T-helper 2 cell (primary cell): ENCODE measurements at regions not wholly inside any gene's neighbourhood (a gene's known extent, or its start where the extent isn't known, plus 50 kb on each side); places are given as distances from the start of the nearest gene placed in this dataset.
"Not testable (repeated sequence)": the region's sequence is repeated elsewhere in the genome, so short reads cannot be mapped to it uniquely, and the experiment has no call there.

ENCODE experiments used
- DNase-seq, 5 experiments: peaks; one replicate each; pipeline versions ENCODE4 v3.0.0 to v3.0.0-alpha.2; 2012 to 2022

DNA sequence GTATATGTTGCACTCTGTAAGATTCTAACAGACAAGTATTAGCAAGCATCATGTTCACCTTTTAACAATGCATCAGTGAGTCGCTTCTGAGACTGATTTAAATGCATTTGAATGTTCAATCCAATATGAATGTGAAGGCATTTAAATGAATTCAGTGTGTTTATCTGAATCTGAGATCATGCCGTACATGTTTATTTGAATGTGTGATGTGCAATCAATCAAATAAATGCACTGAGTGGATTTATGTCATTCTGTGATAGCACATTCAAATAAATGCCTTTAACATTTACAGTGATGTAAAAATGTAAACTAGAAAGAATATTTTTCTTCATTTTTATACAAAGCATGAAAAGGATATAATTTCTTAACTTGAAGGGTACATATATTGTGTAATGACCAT lies 1063.5 kb upstream of the NUDT12 start:
- no peak for DNase-seq

DNA sequence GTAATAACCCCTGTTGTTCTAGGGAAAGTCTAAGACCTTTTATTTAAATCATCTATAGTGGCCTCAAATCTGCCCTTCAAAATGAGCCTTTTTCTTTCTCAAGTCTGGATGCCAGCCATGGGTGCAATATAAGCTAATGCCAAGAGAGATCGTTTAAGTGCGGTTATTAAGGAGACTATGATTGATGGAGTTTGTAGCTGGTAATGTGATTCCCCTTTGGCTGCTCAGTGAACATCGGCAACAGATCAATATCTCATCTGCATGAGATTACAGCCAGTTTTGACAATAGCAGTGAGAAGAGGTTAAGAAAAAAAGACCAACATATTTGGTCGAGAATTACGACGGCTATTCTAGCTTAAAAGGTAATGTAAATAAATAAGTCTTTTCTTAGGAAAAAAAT lies 1049.4 kb upstream of the NUDT12 start:
- peak in 1 of 5 experiments; percentile 50 for DNase-seq

DNA sequence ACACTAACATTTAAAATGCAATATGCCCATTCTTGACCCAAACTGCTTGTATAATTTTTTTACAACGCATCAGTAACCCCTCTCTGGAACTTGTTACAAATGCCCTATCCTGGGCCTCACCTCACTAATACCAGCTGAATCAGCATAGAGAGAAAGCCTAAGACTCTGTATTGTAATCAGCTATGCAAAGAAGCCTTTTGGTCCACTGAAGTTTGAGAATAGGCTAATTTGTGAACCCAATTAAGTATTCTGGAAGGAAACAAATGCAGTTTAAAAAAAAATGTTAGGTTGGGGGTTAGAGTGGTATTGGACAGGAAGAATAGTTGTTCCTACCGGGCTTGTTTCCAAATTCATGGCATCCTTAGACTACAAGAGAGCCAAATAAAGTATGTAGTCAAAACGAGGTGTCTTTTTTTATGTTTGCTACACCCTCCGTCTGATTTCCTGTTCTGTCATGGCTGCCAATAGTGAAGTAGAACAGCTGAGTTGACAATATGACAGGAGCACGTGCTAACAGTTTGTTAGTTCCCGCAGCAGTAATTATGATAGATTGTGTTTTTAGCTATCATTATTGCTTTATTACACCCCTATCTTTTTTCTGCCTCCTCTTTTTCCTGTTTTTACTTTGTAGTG lies 1048.7 kb upstream of the NUDT12 start:
- DNase-seq, result no peak

DNA sequence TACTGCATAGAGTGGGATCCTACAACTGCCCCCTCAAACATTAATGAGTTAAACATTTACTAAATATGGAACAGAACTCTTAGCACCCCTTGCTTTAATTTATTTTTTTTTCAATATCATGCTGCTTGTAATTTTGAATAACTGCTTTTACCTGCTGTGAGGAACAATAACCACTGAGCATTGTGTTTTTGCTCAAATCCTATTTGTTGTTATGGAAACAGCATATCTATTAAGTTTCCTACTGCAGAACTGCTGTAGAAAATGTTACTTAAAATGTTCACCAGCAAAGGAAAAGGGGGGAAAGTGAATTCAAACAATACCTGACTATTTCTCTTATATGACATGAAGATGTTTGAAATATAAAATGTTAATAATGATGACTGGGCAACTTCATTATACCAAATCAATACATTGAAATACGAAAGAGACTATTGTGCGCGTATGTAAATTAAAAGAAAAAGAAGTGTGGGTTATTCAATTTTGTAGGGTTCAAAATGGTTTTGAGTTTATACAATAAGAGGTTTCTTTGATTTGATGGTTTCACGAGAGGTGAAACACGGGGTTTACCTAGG lies 1043.8 kb upstream of the NUDT12 start:
- DNase-seq, result no peak

DNA sequence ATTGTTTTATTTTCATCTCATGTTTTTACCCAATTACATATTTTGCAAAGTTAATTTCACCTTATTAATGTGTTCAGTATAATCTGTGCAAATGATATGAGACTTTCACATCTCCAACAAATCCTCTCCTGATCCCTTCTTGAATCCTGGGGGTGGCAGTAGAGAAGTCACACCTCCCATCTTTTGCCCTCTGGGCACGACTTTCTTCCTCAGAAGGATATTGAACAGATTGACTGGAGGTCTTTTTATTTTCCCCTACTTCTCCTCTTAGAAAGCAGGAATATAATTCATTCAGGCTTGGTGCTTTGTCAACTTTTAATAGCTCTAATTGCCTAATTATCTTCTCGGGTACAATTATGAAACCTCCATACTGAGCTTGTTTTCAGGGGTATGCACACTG lies 1037.1 kb upstream of the NUDT12 start:
- DNase-seq, result no peak

DNA sequence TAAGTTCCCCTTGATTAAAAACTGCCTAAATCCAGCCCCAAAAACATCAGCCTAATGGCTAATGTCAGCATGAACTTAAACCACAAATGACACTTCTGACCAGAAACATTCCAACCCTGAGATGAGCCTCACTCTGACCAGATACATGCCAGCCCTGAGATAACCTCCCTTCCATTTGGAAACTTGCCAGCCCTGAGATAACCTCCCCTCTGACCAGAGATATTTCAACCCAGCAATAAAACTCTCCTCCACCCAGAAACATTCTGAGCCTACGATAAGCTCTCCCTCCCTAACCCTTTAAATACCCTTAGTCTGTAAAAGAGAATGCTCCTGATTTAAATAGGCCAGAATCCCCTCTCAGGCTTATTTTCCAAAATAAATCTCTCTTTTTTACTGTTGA lies 1035.7 kb upstream of the NUDT12 start:
- DNase-seq, result no peak

DNA sequence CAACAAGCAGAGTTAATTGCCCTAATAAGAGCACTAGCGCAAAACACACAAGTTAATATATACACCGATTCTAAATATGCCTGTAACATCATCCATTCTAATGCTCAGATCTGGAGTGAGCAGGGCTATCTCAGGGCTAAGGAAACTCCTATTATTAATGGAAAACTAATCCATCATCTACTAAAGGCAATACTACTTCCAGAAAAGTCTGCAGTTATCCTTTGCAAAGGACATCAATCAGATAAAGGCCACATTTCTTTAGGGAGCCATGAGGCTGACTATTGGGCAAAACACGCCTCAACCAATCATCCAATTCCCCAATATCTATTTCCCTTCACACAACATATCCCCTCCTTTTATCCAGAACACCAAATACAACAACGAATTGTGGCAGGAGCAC lies 1032.3 kb upstream of the NUDT12 start:
- DNase-seq, result no peak

DNA sequence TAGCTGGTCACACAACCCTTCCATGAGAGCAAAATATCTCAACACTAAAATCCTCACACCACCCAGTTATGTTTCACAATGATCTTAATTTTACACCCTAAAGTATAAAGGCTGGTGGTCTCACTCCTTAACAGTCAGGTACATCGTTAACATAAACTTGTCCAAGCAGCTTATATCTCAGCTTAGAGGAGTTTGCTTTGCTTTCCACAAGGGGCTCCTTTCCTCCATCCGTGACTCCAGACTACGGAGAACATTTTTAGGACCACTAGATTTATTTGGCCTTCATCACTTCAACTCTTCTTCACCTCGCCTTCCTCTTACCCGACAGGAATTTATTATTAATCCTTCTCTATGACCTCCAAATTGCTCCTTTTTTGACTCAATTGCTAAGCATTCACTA lies 1014.1 kb upstream of the NUDT12 start:
- DNase-seq, result no peak

DNA sequence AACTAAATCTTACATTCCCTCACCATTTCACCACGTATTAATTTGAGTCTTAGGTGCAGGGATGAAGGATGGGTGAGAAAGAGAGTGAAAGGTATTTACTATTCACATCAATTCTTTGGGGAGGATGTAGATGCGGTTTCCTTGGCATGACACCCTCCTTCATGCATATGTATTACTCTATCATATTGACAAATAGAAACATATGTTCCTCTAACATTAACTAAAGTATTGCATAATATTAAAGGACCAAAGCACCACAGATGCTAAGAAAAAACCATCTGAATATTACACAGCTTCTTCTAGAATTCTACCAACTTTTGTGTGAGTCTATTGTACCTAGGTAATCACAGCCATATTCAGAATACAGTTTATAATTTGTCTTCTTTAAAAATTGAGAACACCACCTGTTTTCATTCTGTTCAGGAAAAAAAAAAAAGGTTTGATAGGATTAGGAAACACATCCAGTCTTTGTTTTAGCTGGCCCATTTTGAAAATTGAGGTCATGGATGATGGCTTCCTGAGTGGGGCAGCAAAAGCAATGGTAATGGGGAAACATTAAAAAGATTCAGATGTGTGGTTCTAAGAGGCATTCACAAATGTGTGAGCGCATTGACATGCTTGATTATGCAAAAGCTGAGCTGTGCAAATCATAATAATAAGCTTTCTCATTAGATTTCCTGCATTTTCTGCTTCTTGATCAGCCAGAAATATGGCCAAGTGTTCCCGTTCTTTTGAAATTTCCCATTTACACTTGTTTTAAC lies 1011.5 kb upstream of the NUDT12 start:
- DNase-seq, result no peak

DNA sequence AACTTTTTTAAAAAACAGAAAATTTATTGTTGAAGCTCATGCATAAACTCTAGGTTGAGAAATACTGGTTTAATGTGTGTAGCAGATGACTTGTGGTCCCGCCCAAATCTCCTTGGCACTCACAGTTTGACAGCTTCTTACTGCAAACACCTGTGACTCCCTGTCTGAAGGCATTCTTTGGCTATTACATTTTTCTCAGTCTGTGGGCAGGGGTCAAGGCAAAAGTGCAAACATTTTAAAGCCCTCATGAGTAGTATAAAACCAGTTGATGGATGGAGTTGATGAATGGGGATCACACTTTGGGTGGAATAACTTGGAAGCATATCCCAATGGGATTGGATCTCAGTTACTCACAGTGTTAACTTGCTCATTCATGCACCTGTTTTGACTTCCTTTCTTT lies 1007.0 kb upstream of the NUDT12 start:
- DNase-seq, result no peak

DNA sequence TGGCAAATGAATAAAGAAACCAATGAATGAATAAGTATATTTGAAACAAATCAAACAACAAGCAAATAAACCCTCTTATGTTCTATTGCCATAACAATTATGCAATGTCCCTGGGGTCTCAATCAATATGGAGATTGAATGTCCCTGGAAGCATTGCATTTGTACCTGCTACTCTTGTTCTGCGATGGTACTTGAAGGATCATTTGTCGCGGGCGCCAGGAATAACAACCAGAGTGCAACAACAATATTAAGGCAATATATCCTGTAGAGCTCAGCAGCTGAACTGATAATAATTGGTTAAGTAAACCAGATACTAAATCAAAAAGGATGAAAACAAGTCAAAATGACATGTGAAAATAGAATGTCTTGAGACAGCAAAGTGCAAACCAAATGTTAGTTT lies 1001.9 kb upstream of the NUDT12 start:
- no peak for DNase-seq

DNA sequence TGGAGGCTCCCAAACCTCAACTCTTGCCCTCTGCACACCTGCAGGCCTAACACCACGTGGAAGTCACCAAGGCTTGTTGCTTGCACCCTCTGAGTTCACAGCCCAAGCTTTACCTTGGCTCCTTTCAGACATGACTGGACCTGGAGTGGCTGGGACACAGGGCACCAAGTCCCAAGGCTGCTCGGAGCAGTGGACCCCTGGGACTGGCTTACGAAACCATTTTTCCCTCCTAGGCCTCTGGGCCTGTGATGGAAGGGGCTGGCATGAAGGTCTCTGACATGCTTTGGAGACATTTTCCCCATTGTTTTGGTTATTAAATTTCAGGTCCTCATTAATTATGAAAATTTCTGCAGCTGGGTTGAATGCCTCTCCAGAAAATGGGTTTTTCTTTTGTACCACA lies 994.4 kb upstream of the NUDT12 start:
- DNase-seq, result no peak

DNA sequence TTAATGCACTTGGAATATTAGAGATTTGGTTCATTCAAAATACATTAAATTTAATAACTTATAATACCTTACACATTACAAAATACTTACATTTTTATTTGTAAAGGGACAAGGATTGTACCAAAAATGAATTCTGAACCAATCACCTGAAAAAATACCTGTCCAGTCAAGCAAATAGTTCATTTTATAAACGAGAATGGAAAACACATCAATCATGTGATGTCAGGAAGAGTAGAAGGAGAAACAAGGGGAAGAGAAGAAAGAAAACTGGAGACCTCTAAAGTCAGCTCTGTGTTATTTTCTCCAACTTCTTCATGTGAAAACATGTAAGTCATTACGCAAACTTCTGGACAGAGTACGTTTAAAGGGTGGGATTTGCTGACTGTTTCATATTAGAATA lies 989.0 kb upstream of the NUDT12 start:
- no peak for DNase-seq

DNA sequence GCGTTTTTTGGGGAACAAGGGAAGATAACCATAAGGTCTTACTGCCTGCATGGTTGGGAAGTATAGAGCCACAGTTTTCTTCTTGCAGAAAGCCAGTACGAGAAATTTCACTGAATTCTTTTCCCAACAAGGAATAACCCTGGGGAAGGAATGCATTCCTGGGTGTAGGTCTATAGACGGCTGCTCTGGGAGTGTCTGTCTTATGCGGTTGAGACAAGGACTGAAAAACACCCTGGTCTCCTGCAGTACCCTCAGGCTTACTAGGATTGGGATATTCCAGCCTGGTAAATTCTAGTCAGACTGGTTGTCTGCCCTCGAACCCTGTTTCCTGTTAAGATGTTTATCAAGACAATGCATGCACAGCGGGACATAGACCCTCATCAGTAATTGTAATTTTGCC lies 984.3 kb upstream of the NUDT12 start:
- not testable (repeated sequence) for DNase-seq

DNA sequence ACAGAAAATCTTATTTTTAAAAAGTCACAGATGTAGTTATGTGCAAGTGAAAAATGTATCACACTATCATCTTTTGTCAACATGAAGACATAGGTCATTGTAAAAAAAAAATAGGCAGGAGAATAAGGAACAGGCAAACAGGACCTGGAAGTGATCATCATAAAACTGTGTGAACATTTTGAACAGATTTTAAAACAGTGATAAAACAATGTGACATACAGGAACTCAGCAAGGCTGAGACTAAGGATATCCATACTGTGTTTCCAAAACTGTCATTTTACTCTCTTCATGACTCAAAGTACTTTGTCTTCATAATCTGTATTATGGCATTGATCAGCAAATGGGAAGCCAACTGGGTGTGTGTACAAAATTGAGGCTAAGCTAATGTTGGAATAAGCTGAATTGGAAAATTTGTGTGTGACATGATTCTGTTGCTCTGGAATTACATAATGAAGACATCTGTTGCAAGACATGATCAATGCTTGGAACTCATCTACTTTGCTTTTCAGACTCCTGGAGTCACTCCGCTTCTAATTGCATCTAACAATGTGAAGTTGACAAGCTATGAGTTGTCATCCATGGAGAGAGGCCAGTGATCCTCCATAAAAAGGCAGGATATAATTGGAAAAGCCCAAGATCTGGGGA lies 978.7 kb upstream of the NUDT12 start:
- no peak for DNase-seq

DNA sequence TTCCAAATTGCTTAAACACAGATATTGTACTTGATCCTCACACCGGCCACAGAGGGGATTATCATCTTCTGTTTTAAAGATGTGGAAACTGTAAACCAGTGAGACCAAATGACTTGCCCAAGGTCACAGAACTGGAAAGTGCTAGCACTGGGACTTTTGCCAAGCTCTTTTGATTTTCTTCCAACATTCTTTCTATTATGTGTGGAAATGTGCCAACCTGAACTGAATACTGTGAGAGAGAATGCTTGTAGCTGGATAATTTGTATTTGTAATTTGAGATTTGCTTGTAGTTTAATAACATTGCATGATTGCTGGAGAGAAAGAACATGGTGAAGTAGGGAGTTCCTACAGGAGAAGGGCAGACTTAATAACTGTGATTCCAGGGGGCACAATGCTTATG lies 977.9 kb upstream of the NUDT12 start:
- no peak for DNase-seq

DNA sequence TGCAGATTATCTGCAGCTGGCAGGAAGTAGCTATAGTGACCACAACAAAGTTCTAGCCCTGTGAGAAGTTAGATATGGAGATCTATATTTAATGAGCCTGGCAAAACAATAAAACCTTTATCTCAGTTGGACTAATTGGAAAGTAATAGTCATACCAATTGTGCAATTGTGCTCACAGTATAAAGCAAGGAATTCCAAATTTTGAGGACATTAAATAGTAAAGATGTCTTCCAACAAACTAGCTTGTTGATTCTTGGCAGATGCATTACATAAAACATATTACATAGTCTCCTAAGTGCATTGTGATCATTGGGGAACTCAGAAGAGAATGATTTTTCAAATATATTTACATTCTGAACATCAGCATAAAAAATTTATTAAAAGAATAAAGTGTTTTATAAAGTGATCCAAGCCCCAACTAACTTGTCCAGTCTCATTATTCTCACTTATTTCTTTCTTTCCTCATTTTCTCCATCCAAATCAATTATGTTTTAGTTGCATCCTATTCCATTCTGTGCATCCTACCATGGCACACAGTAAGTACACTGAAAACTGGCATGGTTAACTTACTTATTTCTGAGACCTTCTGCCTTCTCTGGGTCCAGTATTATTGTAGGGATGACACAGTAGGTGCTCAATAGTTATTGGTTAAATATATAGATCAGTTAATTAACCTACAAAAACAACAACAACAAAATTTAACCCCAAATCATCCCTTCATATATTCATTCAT lies 977.2 kb upstream of the NUDT12 start:
- DNase-seq, result no peak

DNA sequence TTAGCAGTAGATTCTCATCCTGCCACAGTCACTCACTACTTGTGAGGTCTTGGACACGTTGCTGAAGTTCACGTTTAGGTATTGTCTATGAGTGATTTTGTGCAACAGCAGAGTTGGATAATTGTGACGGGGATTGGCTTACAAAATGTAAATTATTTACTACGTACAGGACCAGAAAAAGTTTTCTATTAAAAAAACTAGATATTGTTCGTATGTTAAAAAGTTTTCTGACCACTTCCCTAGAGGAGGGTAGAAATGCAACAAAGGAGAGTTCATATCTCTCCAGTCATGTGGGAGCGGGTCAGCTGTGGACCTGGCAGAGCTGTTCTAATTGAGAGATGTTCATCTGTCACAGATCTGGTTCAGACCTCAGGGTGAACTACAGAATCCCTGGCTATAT lies 976.1 kb upstream of the NUDT12 start:
- DNase-seq, result no peak

DNA sequence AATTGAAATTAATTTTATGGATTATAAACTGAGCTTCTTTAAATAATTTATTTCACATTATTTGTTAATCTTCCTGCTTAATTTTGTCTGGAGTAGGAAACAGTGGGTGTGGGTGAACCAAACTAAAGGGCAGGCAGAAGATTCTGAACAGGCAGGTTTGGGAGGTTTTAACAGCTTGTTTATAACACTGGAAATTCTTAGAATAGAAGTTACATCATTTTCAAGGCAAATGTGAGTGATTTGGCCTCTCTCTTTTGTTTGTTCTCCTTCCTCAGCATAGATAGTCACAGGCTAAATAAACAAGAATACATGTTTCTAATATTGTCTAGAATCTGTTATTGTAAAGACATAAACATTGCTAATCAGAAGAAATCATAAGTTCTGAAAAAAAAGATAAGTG lies 970.9 kb upstream of the NUDT12 start:
- no peak for DNase-seq

DNA sequence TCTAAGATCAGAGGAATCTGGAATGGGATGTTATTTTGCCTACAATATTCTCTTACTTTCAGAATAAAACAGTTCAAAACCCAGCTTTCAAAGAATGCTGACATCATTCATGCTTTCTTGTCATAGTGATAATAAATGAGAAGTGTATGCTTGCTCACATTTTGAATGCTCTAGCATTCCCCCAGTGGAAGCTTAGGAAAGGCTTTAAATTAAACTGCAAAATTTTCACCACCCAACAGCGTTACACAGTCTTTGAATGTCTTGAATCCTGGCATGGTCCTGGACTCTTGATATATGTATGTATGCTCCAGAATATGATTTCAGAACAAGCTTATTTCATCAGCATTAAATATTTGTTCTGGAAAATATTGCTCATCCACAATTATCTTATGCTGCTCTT lies 964.3 kb upstream of the NUDT12 start:
- no peak for DNase-seq

DNA sequence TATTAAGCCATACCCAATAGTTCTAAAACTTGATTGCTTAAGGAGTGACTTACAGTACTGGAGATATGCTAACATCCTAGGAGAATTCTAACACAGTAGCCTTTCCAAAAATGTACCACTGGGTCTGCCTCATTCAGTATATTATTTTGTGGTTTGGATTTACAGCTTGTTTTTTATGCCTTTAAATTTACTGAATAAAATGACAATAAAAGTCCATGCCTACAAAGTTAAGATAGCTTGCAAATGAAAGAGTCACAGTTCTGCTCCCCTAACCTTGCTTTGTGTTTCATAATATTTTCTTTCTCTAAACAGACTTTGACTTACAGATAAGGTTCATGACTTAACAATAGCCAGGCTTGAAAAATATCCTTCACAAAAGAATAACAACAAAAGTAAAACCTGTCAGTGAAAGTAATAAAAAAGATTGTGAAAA lies 951.1 kb upstream of the NUDT12 start:
- no peak for DNase-seq

DNA sequence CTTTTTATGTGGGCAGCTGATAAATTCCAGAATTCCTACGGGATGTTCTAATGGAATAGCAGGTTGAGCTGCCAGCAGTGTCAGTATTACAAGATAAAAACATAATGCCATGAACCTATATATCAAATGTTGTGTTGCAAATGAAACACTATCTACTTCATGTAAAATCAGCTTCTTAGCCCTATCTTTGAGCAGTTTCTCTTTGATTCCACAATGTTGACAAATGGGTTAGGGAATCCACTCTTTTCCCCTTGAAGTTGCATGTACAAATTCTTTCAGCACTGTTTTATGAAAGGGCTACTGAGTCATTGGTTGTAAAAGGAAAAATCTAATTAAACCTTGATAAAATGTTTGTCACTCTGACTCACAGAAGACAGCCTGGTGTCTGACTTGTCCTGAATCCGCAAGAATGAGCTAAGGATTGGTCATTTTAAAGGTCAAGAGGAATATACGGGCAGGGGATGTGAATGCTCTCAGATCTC lies 950.6 kb upstream of the NUDT12 start:
- no peak for DNase-seq
